GM12891 (cell line): ENCODE measurements at regions not wholly inside any gene's neighbourhood (a gene's known extent, or its start where the extent isn't known, plus 50 kb on each side); places are given as distances from the start of the nearest gene placed in this dataset.

Experiments
- PAX5 ChIP-seq: IDR thresholded peaks from 2 replicates; pipeline ENCODE4 v1.6.1; 2011; ENCODE audit warnings: low read length, moderate library complexity, mild to moderate bottlenecking; ENCODE audit not compliant: insufficient read depth, severe bottlenecking
- POLR2A ChIP-seq: IDR thresholded peaks from 2 replicates; pipeline ENCODE4 v1.6.1; 2011; ENCODE audit warnings: low read depth, low read length, control low read depth
- POLR2AphosphoS5 ChIP-seq: IDR thresholded peaks from 2 replicates; pipeline ENCODE4 v1.6.1; 2011; ENCODE audit warnings: low read depth, low read length, control low read depth
- SPI1 ChIP-seq: IDR thresholded peaks from 2 replicates; pipeline ENCODE4 v1.6.1; 2011; ENCODE audit warnings: low read depth, low read length, control low read depth
- TAF1 ChIP-seq: IDR thresholded peaks from 2 replicates; pipeline ENCODE4 v1.6.1; 2011; ENCODE audit warnings: low read depth, low read length, control low read depth

GRCh38 chr1:229900220-229900619 is 166.8 kb upstream of the GALNT2 start:
- no peak for TF ChIP-seq POLR2AphosphoS5
- no peak for TF ChIP-seq POLR2A
- TF ChIP-seq PAX5 = no peak
- no peak for TF ChIP-seq TAF1
- TF ChIP-seq SPI1 = no peak
